ENCODE measurements at regions not wholly inside any gene's neighbourhood (a gene's known extent, or its start where the extent isn't known, plus 50 kb on each side); places are given as distances from the start of the nearest gene placed in this dataset.

DNA sequence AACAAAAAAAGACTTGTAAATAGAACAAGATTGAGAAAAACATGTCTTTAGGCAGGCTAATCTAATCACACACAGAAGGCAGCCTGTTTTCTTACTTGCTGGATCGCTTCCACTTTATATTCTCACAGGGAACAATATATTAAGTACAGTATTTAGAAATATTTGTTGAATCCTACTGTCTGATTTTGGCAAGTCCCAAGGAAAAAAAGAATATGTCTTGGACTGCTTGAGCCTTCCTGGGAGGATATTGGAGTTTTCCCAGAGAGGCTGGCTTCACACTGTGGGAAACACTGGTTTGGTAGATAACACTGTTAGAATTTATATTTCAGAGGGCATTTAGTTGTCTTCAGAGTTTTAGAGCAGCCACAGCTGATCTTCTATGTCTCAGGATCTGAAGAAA, 229.7 kb downstream of the PRL start:
- H3K4me1 ChIP-seq (ENCODE audit: control insufficient read depth in 1 of 2, insufficient read depth in 2 of 2, low read length in 2 of 2): peaks cover 0 to 1% of the 10 kb centered on the region in 2 donors
- WGBS, 2 donors: 8% methylated on average over 1 of the region's 1 CpG
- no peaks in the 10 kb centered on the region for H3K27me3 ChIP-seq (ENCODE audit: control insufficient read depth in 1 of 2, insufficient read depth in 2 of 2, low read length in 1 of 2)
- peaks cover 0 to 2% of the 10 kb centered on the region in 2 donors for H3K36me3 ChIP-seq (ENCODE audit: control insufficient read depth in 1 of 2, insufficient read depth in 2 of 2, low read length in 1 of 2)
- H3K4me3 ChIP-seq (ENCODE audit: low read length in 2 of 2): no peak overlapping the region
- DNase-seq: no peak
- no peak for ATAC-seq (ENCODE audit: low FRiP score)
- no peak overlapping the region for H3K27ac ChIP-seq (ENCODE audit: low read depth in 1 of 2, low read length in 2 of 2)
- H3K9me3 ChIP-seq (ENCODE audit: control insufficient read depth, low read length): no peaks in the 10 kb centered on the region
- intact Hi-C loops (cut with DNase I): no loop called here

DNA sequence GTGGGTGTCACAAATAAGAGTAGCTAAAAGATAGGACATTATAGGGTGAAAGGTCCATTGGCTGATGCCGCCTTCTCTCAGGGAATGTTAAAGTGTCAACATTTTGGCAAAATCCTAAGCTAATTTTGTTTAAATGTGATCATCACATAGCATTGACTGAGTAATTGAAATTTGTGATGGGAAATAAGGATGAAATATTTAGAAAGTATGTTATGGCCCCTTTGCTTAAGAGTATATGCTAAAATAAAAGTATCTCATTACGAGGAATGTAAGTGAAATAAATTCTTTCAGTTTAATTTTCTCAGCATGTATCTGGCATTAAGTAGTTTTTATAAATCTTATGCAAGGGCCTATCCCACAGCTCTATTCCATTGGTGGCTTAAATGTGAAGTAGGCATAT, 229.2 kb downstream of the PRL start:
- Histone ChIP-seq H3K36me3 (ENCODE audit: control insufficient read depth in 1 of 2, insufficient read depth in 2 of 2, low read length in 1 of 2) (peaks cover 0 to 2% of the 10 kb centered on the region in 2 donors), H3K4me3 (ENCODE audit: low read length in 2 of 2) (no peak overlapping the region), H3K27ac (ENCODE audit: low read depth in 1 of 2, low read length in 2 of 2) (no peak overlapping the region), H3K9me3 (ENCODE audit: control insufficient read depth, low read length) (no peaks in the 10 kb centered on the region), H3K4me1 (ENCODE audit: control insufficient read depth in 1 of 2, insufficient read depth in 2 of 2, low read length in 2 of 2) (peaks cover 0 to 1% of the 10 kb centered on the region in 2 donors), H3K27me3 (ENCODE audit: control insufficient read depth in 1 of 2, insufficient read depth in 2 of 2, low read length in 1 of 2) (no peaks in the 10 kb centered on the region)
- WGBS, 2 donors: 70 to 85% methylated on average over 2 of the region's 2 CpGs
- no peak for DNase-seq
- no peak for ATAC-seq (ENCODE audit: low FRiP score)
- intact Hi-C loops (cut with DNase I): no loop called here

GRCh38 chr6:22068561-22069305, 228.1 kb downstream of the PRL start:
- ATAC-seq (ENCODE audit: low FRiP score) (no peak), DNase-seq (no peak)
- Histone ChIP-seq H3K36me3 (ENCODE audit: control insufficient read depth in 1 of 2, insufficient read depth in 2 of 2, low read length in 1 of 2) (no peaks in the 10 kb centered on the region), H3K9me3 (ENCODE audit: control insufficient read depth, low read length) (no peaks in the 10 kb centered on the region), H3K27ac (ENCODE audit: low read depth in 1 of 2, low read length in 2 of 2) (no peak overlapping the region), H3K4me3 (ENCODE audit: low read length in 2 of 2) (no peak overlapping the region), H3K4me1 (ENCODE audit: control insufficient read depth in 1 of 2, insufficient read depth in 2 of 2, low read length in 2 of 2) (peaks cover 0 to 1% of the 10 kb centered on the region in 2 donors), H3K27me3 (ENCODE audit: control insufficient read depth in 1 of 2, insufficient read depth in 2 of 2, low read length in 1 of 2) (no peaks in the 10 kb centered on the region)
- intact Hi-C loops (cut with DNase I): no loop called here
- 85 to 88% methylated on average over 4 of the region's 4 CpGs for WGBS, 2 donors

- Histone ChIP-seq H3K27ac (ENCODE audit: low read depth in 1 of 2, low read length in 2 of 2) (no peak overlapping the region), H3K36me3 (ENCODE audit: control insufficient read depth in 1 of 2, insufficient read depth in 2 of 2, low read length in 1 of 2) (no peaks in the 10 kb centered on the region), H3K27me3 (ENCODE audit: control insufficient read depth in 1 of 2, insufficient read depth in 2 of 2, low read length in 1 of 2) (no peaks in the 10 kb centered on the region), H3K4me3 (ENCODE audit: low read length in 2 of 2) (no peak overlapping the region), H3K9me3 (ENCODE audit: control insufficient read depth, low read length) (no peaks in the 10 kb centered on the region), H3K4me1 (ENCODE audit: control insufficient read depth in 1 of 2, insufficient read depth in 2 of 2, low read length in 2 of 2) (peaks cover 0 to 1% of the 10 kb centered on the region in 2 donors)
- ATAC-seq (ENCODE audit: low FRiP score): no peak
- WGBS, 2 donors: 61 to 71% methylated on average over 3 of the region's 3 CpGs
- intact Hi-C loops (cut with DNase I): no loop called here
- no peak for DNase-seq
These were observed 227.5 kb downstream of the PRL start for GRCh38 chr6:22069306-22069800.

DNA sequence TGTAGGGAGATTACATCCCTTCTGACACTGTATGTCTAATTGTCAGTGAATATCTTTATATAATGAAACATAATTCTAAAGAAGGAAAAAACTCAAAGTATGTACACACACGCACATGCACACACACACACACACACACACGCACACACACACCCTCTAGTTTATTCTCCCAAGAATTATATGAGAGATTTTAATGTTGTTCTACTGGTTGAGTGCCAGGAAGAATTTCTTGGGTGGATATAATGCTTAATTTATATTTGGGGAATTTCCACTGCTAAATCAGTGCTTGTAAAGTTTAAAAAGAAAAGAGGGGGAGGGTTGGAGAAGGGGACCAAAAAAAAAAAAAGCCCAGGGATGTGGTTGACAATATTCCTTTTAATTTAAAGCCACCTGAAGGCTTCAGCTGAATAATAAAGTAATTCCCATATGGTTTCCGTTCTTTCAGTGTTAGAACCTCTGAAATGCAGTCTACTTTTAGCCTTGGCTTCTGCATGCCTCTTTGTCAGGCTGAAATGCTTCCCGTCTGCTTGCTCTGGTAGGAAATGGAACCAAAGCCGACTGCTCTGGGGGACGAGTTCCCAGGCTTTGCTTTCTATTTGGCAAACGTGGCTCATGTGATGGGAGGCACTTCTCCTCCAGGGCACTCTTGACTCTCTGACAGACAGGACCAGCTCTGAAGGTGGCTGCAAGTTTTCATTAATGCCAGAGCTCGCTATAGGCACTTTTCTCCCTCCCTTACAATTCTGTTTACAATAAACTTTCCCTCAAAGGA, 225.4 kb downstream of the PRL start:
- Histone ChIP-seq H3K4me1 (ENCODE audit: control insufficient read depth in 1 of 2, insufficient read depth in 2 of 2, low read length in 2 of 2) (peaks cover 0 to 1% of the 10 kb centered on the region in 2 donors), H3K9me3 (ENCODE audit: control insufficient read depth, low read length) (no peaks in the 10 kb centered on the region), H3K36me3 (ENCODE audit: control insufficient read depth in 1 of 2, insufficient read depth in 2 of 2, low read length in 1 of 2) (no peaks in the 10 kb centered on the region), H3K27ac (ENCODE audit: low read depth in 1 of 2, low read length in 2 of 2) (peak overlapping the region in 1 of 2 donors; percentile 71), H3K27me3 (ENCODE audit: control insufficient read depth in 1 of 2, insufficient read depth in 2 of 2, low read length in 1 of 2) (no peaks in the 10 kb centered on the region), H3K4me3 (ENCODE audit: low read length in 2 of 2) (peak overlapping the region; percentile 9 to 59)
- ATAC-seq (ENCODE audit: low FRiP score) (peak; percentile 73), DNase-seq (peak in 1 of 2 donors; percentile 59)
- intact Hi-C loops (cut with DNase I): loop anchor here in 1 of 2 donors (10.0 kb wide), 1 partner anchor 477 kb away; the partner anchor contains the start of gene SOX4
- WGBS, 2 donors: 10 to 15% methylated on average over 8 of the region's 8 CpGs

GRCh38 chr6:22072949-22073348, 223.9 kb downstream of the PRL start:
- Histone ChIP-seq H3K4me1 (ENCODE audit: control insufficient read depth in 1 of 2, insufficient read depth in 2 of 2, low read length in 2 of 2) (no peaks in the 10 kb centered on the region), H3K27ac (ENCODE audit: low read depth in 1 of 2, low read length in 2 of 2) (no peak overlapping the region), H3K36me3 (ENCODE audit: control insufficient read depth in 1 of 2, insufficient read depth in 2 of 2, low read length in 1 of 2) (no peaks in the 10 kb centered on the region), H3K27me3 (ENCODE audit: control insufficient read depth in 1 of 2, insufficient read depth in 2 of 2, low read length in 1 of 2) (no peaks in the 10 kb centered on the region), H3K4me3 (ENCODE audit: low read length in 2 of 2) (no peak overlapping the region), H3K9me3 (ENCODE audit: control insufficient read depth, low read length) (no peaks in the 10 kb centered on the region)
- ATAC-seq (ENCODE audit: low FRiP score) (no peak), DNase-seq (no peak)
- intact Hi-C loops (cut with DNase I): loop anchor here in 1 of 2 donors (10.0 kb wide), 1 partner anchor 478 kb away; the partner anchor contains the start of gene SOX4

- intact Hi-C loops (cut with DNase I): loop anchor here in 1 of 2 donors (10.0 kb wide), 1 partner anchor 479 kb away; the partner anchor contains the start of gene SOX4
- ATAC-seq (ENCODE audit: low FRiP score): no peak
- H3K4me1 ChIP-seq (ENCODE audit: control insufficient read depth in 1 of 2, insufficient read depth in 2 of 2, low read length in 2 of 2): no peaks in the 10 kb centered on the region
- no peaks in the 10 kb centered on the region for H3K27me3 ChIP-seq (ENCODE audit: control insufficient read depth in 1 of 2, insufficient read depth in 2 of 2, low read length in 1 of 2)
- WGBS, 2 donors: 93 to 94% methylated on average over 4 of the region's 4 CpGs
- no peak overlapping the region for H3K27ac ChIP-seq (ENCODE audit: low read depth in 1 of 2, low read length in 2 of 2)
- H3K4me3 ChIP-seq (ENCODE audit: low read length in 2 of 2): no peak overlapping the region
- no peaks in the 10 kb centered on the region for H3K36me3 ChIP-seq (ENCODE audit: control insufficient read depth in 1 of 2, insufficient read depth in 2 of 2, low read length in 1 of 2)
- no peaks in the 10 kb centered on the region for H3K9me3 ChIP-seq (ENCODE audit: control insufficient read depth, low read length)
- no peak for DNase-seq
These were observed 223.2 kb downstream of the PRL start for GRCh38 chr6:22073516-22074198.

GRCh38 chr6:22078288-22078687, 218.5 kb downstream of the PRL start:
- no peak for ATAC-seq (ENCODE audit: low FRiP score)
- intact Hi-C loops (cut with DNase I): loop anchor here in 1 of 2 donors (10.0 kb wide), 1 partner anchor 483 kb away; the partner anchor contains the start of gene SOX4
- DNase-seq: no peak
- Histone ChIP-seq H3K4me1 (ENCODE audit: control insufficient read depth in 1 of 2, insufficient read depth in 2 of 2, low read length in 2 of 2) (peaks cover 0 to 3% of the 10 kb centered on the region in 2 donors), H3K27ac (ENCODE audit: low read depth in 1 of 2, low read length in 2 of 2) (no peak overlapping the region), H3K27me3 (ENCODE audit: control insufficient read depth in 1 of 2, insufficient read depth in 2 of 2, low read length in 1 of 2) (no peaks in the 10 kb centered on the region), H3K4me3 (ENCODE audit: low read length in 2 of 2) (no peak overlapping the region), H3K9me3 (ENCODE audit: control insufficient read depth, low read length) (no peaks in the 10 kb centered on the region), H3K36me3 (ENCODE audit: control insufficient read depth in 1 of 2, insufficient read depth in 2 of 2, low read length in 1 of 2) (no peaks in the 10 kb centered on the region)
- WGBS, 2 donors: 96 to 100% methylated on average over 1 of the region's 1 CpG

Measured in aorta (tissue), 5 donors.